PC-9 (cell line): ENCODE measurements at regions not wholly inside any gene's neighbourhood (a gene's known extent, or its start where the extent isn't known, plus 50 kb on each side); places are given as distances from the start of the nearest gene placed in this dataset.

ENCODE experiments used
- CTCF ChIP-seq: fragments of 200-600 bp; sonication (generic); conservative IDR thresholded peaks from 2 replicates; pipeline ENCODE4 v1.6.1; 2017; ENCODE audit warnings: mixed run types, antibody characterized with exemption, mild to moderate bottlenecking, moderate library complexity
- EZH2 ChIP-seq: fragments of 200-600 bp; sonication (generic); IDR thresholded peaks from 2 replicates; pipeline ENCODE4 v1.8.0; 2017; ENCODE audit warnings: antibody characterized with exemption, low read depth

- no peak for TF ChIP-seq EZH2
- no peak for TF ChIP-seq CTCF
Measured at GRCh38 chr12:75798136-75798926, 233.2 kb downstream of the PHLDA1 start.
